GM12878 (cell line): ENCODE measurements at regions not wholly inside any gene's neighbourhood (a gene's known extent, or its start where the extent isn't known, plus 50 kb on each side); places are given as distances from the start of the nearest gene placed in this dataset.

ENCODE experiments used
- ATAC-seq: fragments of 200-7000 bp; cut with Tn5 transposase; 3 replicates; pipeline ENCODE4 v1.9.1; 2020; ENCODE audit warnings: mild to moderate bottlenecking, moderate library complexity
- BruUV-seq: library from RNA; stranded (reverse); fragments of 400-500 nt; replicated peaks from 2 replicates; lab custom pipeline; 2021; lab: Mats Ljungman, UMichigan
- CTCF ChIA-PET: fragments of 300-600 bp; sonication (Branson Sonifier 250); formaldehyde crosslinking; extraction: SDS; loops from one replicate; lab custom pipeline; 2021; ENCODE audit warnings: inconsistent platforms; lab: Yijun Ruan, JAX
- POLR2A ChIA-PET: fragments of 350-600 bp; formaldehyde crosslinking; extraction: SDS; loops from one replicate; lab custom pipeline; 2021; ENCODE audit warnings: inconsistent platforms; lab: Charles Lee
- RAD21 ChIA-PET: fragments of 300-600 bp; sonication (Branson Sonifier 250); formaldehyde crosslinking; loops from one replicate; lab custom pipeline; 2023; ENCODE audit warnings: antibody characterized with exemption; ENCODE audit not compliant: unreplicated experiment; lab: Charles Lee
- SMC1A ChIA-PET: fragments of 300-600 bp; sonication (Branson Sonifier 250); formaldehyde crosslinking; loops from one replicate; lab custom pipeline; 2023; ENCODE audit not compliant: unreplicated experiment, uncharacterized antibody; lab: Charles Lee
- DNase-seq: peaks from one replicate; pipeline ENCODE4 v3.0.0-alpha.2; 2011; ENCODE audit warnings: low read depth, low spot score
- FAIRE-seq: peaks from 3 replicates; lab custom pipeline; 2011; peaks lifted over from hg19 to GRCh38; lab: Jason Lieb, UNC
- H2AFZ ChIP-seq: 2 replicates; pipeline ENCODE4 v1.6.0; 2011; ENCODE audit warnings: low read depth, low read length, control low read depth; ENCODE audit not compliant: control insufficient read depth
- H3K27ac ChIP-seq: 2 replicates; pipeline ENCODE4 v1.5.1; 2011; ENCODE audit warnings: control low read depth; ENCODE audit not compliant: control insufficient read depth, insufficient read depth
- H3K27me3 ChIP-seq, 2 experiments: replicated peaks in 1 of 2; 2 replicates each; pipeline versions ENCODE4 v1.6.0 to v1.6.1; 2011; ENCODE audit warnings: low read length in 1 of 2; ENCODE audit not compliant: control insufficient read depth in 2 of 2, insufficient read depth in 2 of 2
- H3K36me3 ChIP-seq, 2 experiments: 2 replicates each; pipeline ENCODE4 v1.5.1; 2011; ENCODE audit warnings: low read length in 1 of 2; ENCODE audit not compliant: control insufficient read depth in 2 of 2, insufficient read depth in 2 of 2
- H3K4me1 ChIP-seq: 2 replicates; pipeline ENCODE4 v1.6.1; 2011; ENCODE audit warnings: mild to moderate bottlenecking, low read length, moderate library complexity, mixed read lengths; ENCODE audit not compliant: control insufficient read depth, insufficient read depth
- H3K4me2 ChIP-seq: 2 replicates; pipeline ENCODE4 v1.6.0; 2011; ENCODE audit warnings: control low read depth; ENCODE audit not compliant: control insufficient read depth, insufficient read depth
- H3K4me3 ChIP-seq: fragments of 200-600 bp; sonication (generic); 2 replicates; pipeline ENCODE4 v1.5.1; 2016
- H3K79me2 ChIP-seq: 2 replicates; pipeline ENCODE4 v1.6.0; 2011; ENCODE audit warnings: low read length; ENCODE audit not compliant: control insufficient read depth, insufficient read depth
- H3K9ac ChIP-seq: 2 replicates; pipeline ENCODE4 v1.8.0; 2011; ENCODE audit warnings: low read length, control low read depth, mixed read lengths; ENCODE audit not compliant: control insufficient read depth, insufficient read depth
- H3K9me3 ChIP-seq: replicated peaks from 3 replicates; pipeline ENCODE4 v1.5.1; 2011; ENCODE audit warnings: mild to moderate bottlenecking, low read length; ENCODE audit not compliant: control insufficient read depth, insufficient read depth
- H4K20me1 ChIP-seq: 2 replicates; pipeline ENCODE4 v1.6.0; 2011; ENCODE audit not compliant: control insufficient read depth, insufficient read depth
- ATF3 ChIP-seq: IDR thresholded peaks from 2 replicates; pipeline ENCODE4 v1.6.1; 2011; ENCODE audit warnings: low read depth, mild to moderate bottlenecking, low read length, moderate library complexity, borderline replicate concordance; ENCODE audit errors: extremely low read depth
- CBX3 ChIP-seq: fragments of 200-600 bp; sonication (generic); IDR thresholded peaks from 2 replicates; pipeline ENCODE4 v1.6.1; 2016; ENCODE audit warnings: low read depth, borderline replicate concordance
- CREM ChIP-seq: IDR thresholded peaks from 2 replicates; pipeline ENCODE4 v1.6.1; 2014; ENCODE audit warnings: antibody characterized with exemption, low read depth
- HCFC1 ChIP-seq: fragments of 150-350 bp; IDR thresholded peaks from 2 replicates; pipeline ENCODE4 v1.6.1; 2014; ENCODE audit warnings: low read length
- KAT2A ChIP-seq: conservative IDR thresholded peaks from 2 replicates; pipeline ENCODE4 v1.6.1; 2011; ENCODE audit warnings: low read depth, low read length; ENCODE audit not compliant: control insufficient read depth
- MEF2B ChIP-seq: fragments of 450-650 bp; IDR thresholded peaks from 2 replicates; pipeline ENCODE4 v1.6.1; 2018; ENCODE audit warnings: mild to moderate bottlenecking, moderate library complexity; ENCODE audit not compliant: partially characterized antibody, poor library complexity, severe bottlenecking
- MLLT1 ChIP-seq: fragments of 450-650 bp; IDR thresholded peaks from 2 replicates; pipeline ENCODE4 v1.6.1; 2016; ENCODE audit warnings: mild to moderate bottlenecking
- POLR2A ChIP-seq: IDR thresholded peaks from 2 replicates; pipeline ENCODE4 v1.6.1; 2011; ENCODE audit warnings: low read depth, mild to moderate bottlenecking, low read length
- POLR2AphosphoS2 ChIP-seq: IDR thresholded peaks from 2 replicates; pipeline ENCODE4 v1.6.1; 2011; ENCODE audit warnings: low read depth, mild to moderate bottlenecking, low read length, improper control_type of control experiment, moderate library complexity
- RCOR1 ChIP-seq: conservative IDR thresholded peaks from 2 replicates; pipeline ENCODE4 v1.6.1; 2012; ENCODE audit warnings: low read depth, low read length, improper control_type of control experiment
- SMARCA5 ChIP-seq: fragments of 450-650 bp; IDR thresholded peaks from 2 replicates; pipeline ENCODE4 v1.6.1; 2017; ENCODE audit warnings: mild to moderate bottlenecking
- STAT1 ChIP-seq: fragments of 450-650 bp; conservative IDR thresholded peaks from 2 replicates; pipeline ENCODE4 v1.6.1; 2014; ENCODE audit warnings: antibody characterized with exemption, mild to moderate bottlenecking
- USF1 ChIP-seq: IDR thresholded peaks from 2 replicates; pipeline ENCODE4 v1.6.1; 2011; ENCODE audit warnings: borderline replicate concordance, low read depth, mild to moderate bottlenecking, moderate library complexity, mixed read lengths, low read length; ENCODE audit not compliant: insufficient read depth; ENCODE audit errors: extremely low read length
- ZBTB33 ChIP-seq: fragments of 450-650 bp; IDR thresholded peaks from 2 replicates; pipeline ENCODE4 v1.6.1; 2017; ENCODE audit warnings: mild to moderate bottlenecking
- WGBS: methylation state at CpG from one replicate; pipeline ENCODE4 v1.1.6; 2016; ENCODE audit warnings: low lambda C conversion rate; ENCODE audit not compliant: insufficient replicate concordance, insufficient coverage; ENCODE audit errors: missing lambda C conversion rate; 5-methylcytosine and 5-hydroxymethylcytosine counted together
- in situ Hi-C: fragments of 300-500 bp; cut with MboI; formaldehyde crosslinking; loops from 9 replicates; pipeline ENCODE4 v1.14.3; 2018; ENCODE audit warnings: mixed read lengths
- intact Hi-C: fragments of 100-400 bp; cut with micrococcal nuclease; formaldehyde crosslinking; loops from one replicate; pipeline ENCODE4 v1.14.2; 2022; ENCODE audit not compliant: unreplicated experiment

- intact Hi-C loops (no loop called here), in situ Hi-C loops (no loop called here)
- 56% methylated on average over 1 of the region's 1 CpG for WGBS
- H3K4me1 ChIP-seq: no peaks in the 10 kb centered on the region
- no peak for FAIRE-seq
- no peak for TF ChIP-seq MLLT1
- TF ChIP-seq SMARCA5: no peak
- TF ChIP-seq CBX3: no peak
- TF ChIP-seq ATF3: no peak
- TF ChIP-seq ZBTB33: no peak
- no peak for TF ChIP-seq MEF2B
- no peak for TF ChIP-seq RCOR1
- no peak for TF ChIP-seq POLR2A
- no peak for TF ChIP-seq KAT2A
- TF ChIP-seq STAT1: no peak
- TF ChIP-seq POLR2AphosphoS2: no peak
- TF ChIP-seq HCFC1: no peak
- no peak for TF ChIP-seq CREM
- no peak for TF ChIP-seq USF1
- H3K36me3 ChIP-seq: no peaks in the 10 kb centered on the region
- SMC1A ChIA-PET: interaction anchor here (1.1 kb wide), 1 partner anchor 22 kb away, joined by 3 read pairs; no protein-coding TSS in a partner anchor
- CTCF ChIA-PET: interaction anchor here (0.8 to 1.2 kb wide), 3 partner anchors 13 to 37 kb away, joined by 3 to 4 read pairs (median 3); no protein-coding TSS in a partner anchor
- BruUV-seq: no TSS peak
- no peak overlapping the region for H3K4me2 ChIP-seq
- H3K79me2 ChIP-seq: no peaks in the 10 kb centered on the region
- H3K4me3 ChIP-seq: no peak overlapping the region
- H3K9ac ChIP-seq: no peak overlapping the region
- H3K9me3 ChIP-seq: no peaks in the 10 kb centered on the region
- RAD21 ChIA-PET: no interaction called here
- no peak for DNase-seq
- no peak overlapping the region for H2AFZ ChIP-seq
- H3K27me3 ChIP-seq: no peaks in the 10 kb centered on the region; a peak in 1 of 4 replicates
- POLR2A ChIA-PET: interaction anchor here (0.5 to 0.6 kb wide), 3 partner anchors 332 to 965 kb away, joined by 3 to 6 read pairs (median 4); no protein-coding TSS in a partner anchor
- H3K27ac ChIP-seq: no peak overlapping the region
- peak; percentile 46; the same call in 2 of the 3 replicates for ATAC-seq
- H4K20me1 ChIP-seq: no peaks in the 10 kb centered on the region
Measured at GRCh38 chr6:119676230-119676629, 326.7 kb upstream of the MAN1A1 start.
